Retina (tissue), 1 donor: ENCODE measurements at regions not wholly inside any gene's neighbourhood (a gene's known extent, or its start where the extent isn't known, plus 50 kb on each side); places are given as distances from the start of the nearest gene placed in this dataset.

Experiments used
- DNase-seq: peaks from one replicate; pipeline ENCODE4 v3.0.0-alpha.2; 2016

GRCh38 chr12:107411792-107412535 is 273.6 kb upstream of the PWP1 start:
- DNase-seq = no peak

- no peak for DNase-seq
Observed at GRCh38 chr12:107415071-107415470, 270.5 kb upstream of the PWP1 start.

- no peak for DNase-seq
Observed at GRCh38 chr12:107415834-107416233, 269.8 kb upstream of the PWP1 start.

GRCh38 chr12:107417004-107417403 is 268.6 kb upstream of the PWP1 start:
- DNase-seq = no peak

GRCh38 chr12:107418981-107419380 is 266.6 kb upstream of the PWP1 start:
- no peak for DNase-seq

GRCh38 chr12:107423531-107423930 is 262.1 kb upstream of the PWP1 start:
- no peak for DNase-seq

GRCh38 chr12:107429006-107429705 is 256.4 kb upstream of the PWP1 start:
- no peak for DNase-seq

- DNase-seq = no peak
Observed at GRCh38 chr12:107431942-107432341, 253.7 kb upstream of the PWP1 start.

- DNase-seq = no peak
Observed at GRCh38 chr12:107435072-107435471, 250.5 kb upstream of the PWP1 start.

GRCh38 chr12:107435520-107435919 is 250.1 kb upstream of the PWP1 start:
- DNase-seq = no peak

GRCh38 chr12:107436376-107436775 is 249.2 kb upstream of the PWP1 start:
- DNase-seq = no peak

- no peak for DNase-seq
Observed at GRCh38 chr12:107436836-107437235, 248.8 kb upstream of the PWP1 start.

GRCh38 chr12:107437954-107438353 is 247.6 kb upstream of the PWP1 start:
- no peak for DNase-seq

- DNase-seq = no peak
Observed at GRCh38 chr12:107439026-107439738, 246.4 kb upstream of the PWP1 start.

GRCh38 chr12:107440606-107441005 is 245.0 kb upstream of the PWP1 start:
- no peak for DNase-seq

- no peak for DNase-seq
Observed at GRCh38 chr12:107441665-107442300, 243.8 kb upstream of the PWP1 start.

GRCh38 chr12:107442326-107442987 is 243.1 kb upstream of the PWP1 start:
- no peak for DNase-seq

- no peak for DNase-seq
Observed at GRCh38 chr12:107443320-107444090, 242.1 kb upstream of the PWP1 start.

- no peak for DNase-seq
Observed at GRCh38 chr12:107444771-107445170, 240.8 kb upstream of the PWP1 start.

GRCh38 chr12:107446476-107446875 is 239.1 kb upstream of the PWP1 start:
- DNase-seq = no peak

GRCh38 chr12:107447336-107447735 is 238.3 kb upstream of the PWP1 start:
- DNase-seq = no peak

GRCh38 chr12:107448198-107448597 is 237.4 kb upstream of the PWP1 start:
- no peak for DNase-seq
